SK-N-SH (cell line): ENCODE measurements at regions not wholly inside any gene's neighbourhood (a gene's known extent, or its start where the extent isn't known, plus 50 kb on each side); places are given as distances from the start of the nearest gene placed in this dataset.

Source experiments
- CTCF ChIA-PET: fragments of 300-600, 350-600 bp; formaldehyde crosslinking; extraction: SDS; loops from one replicate; lab custom pipeline; 2021; lab: Yijun Ruan, JAX
- POLR2A ChIA-PET: fragments of 350-600 bp; sonication (Branson Sonifier 250); formaldehyde crosslinking; extraction: SDS; loops from one replicate; lab custom pipeline; 2020; ENCODE audit warnings: antibody characterized with exemption, inconsistent platforms; lab: Yijun Ruan, JAX
- DNase-seq: peaks from one replicate; pipeline ENCODE4 v3.0.0; 2012
- H2AFZ ChIP-seq: fragments of 200-600 bp; sonication (generic); 2 replicates; pipeline ENCODE4 v1.8.1; 2016; ENCODE audit warnings: antibody characterized with exemption, mild to moderate bottlenecking, low read depth
- H3F3A ChIP-seq: fragments of 200-600 bp; sonication (generic); replicated peaks from 2 replicates; pipeline ENCODE3; 2016; ENCODE audit warnings: antibody characterized with exemption, mild to moderate bottlenecking; ENCODE audit not compliant: insufficient read depth
- H3K27ac ChIP-seq, 2 experiments: fragments of 200-500 bp in 1 of 2; fragments of 200-600 bp in 1 of 2; sonication (Bioruptor generic) in 1 of 2; sonication (generic), shearing (Covaris generic) in 1 of 2; 2 replicates each; pipeline versions ENCODE4 v1.5.1 to v1.6.1; 2014 to 2016; ENCODE audit warnings: low read depth in 2 of 2, inconsistent platforms in 1 of 2, low read length in 1 of 2, mild to moderate bottlenecking in 1 of 2, mixed read lengths in 1 of 2
- H3K27me3 ChIP-seq: fragments of 200-600 bp; sonication (generic), shearing (Covaris generic); 2 replicates; pipeline ENCODE4 v1.6.1; 2016; ENCODE audit warnings: mixed run types; ENCODE audit not compliant: insufficient read depth
- H3K36me3 ChIP-seq, 2 experiments: fragments of 200-500 bp in 1 of 2; fragments of 200-600 bp in 1 of 2; sonication (Bioruptor generic) in 1 of 2; sonication (generic) in 1 of 2; replicated peaks in 1 of 2; 2 replicates each; pipeline versions ENCODE3 to v1.5.1; 2014 to 2016; ENCODE audit warnings: low read length in 1 of 2, mild to moderate bottlenecking in 1 of 2; ENCODE audit not compliant: insufficient read depth in 2 of 2, control insufficient read depth in 1 of 2
- H3K4me1 ChIP-seq, 2 experiments: fragments of 200-500 bp in 1 of 2; fragments of 200-600 bp in 1 of 2; sonication (Bioruptor generic) in 1 of 2; sonication (generic), shearing (Covaris generic) in 1 of 2; 2 replicates each; pipeline versions ENCODE4 v1.5.1 to v1.6.1; 2014 to 2016; ENCODE audit warnings: low read depth in 1 of 2, low read length in 1 of 2, mixed run types in 1 of 2; ENCODE audit not compliant: insufficient read depth in 2 of 2, control insufficient read depth in 1 of 2
- H3K4me2 ChIP-seq: fragments of 200-600 bp; sonication (generic), shearing (Covaris generic); 2 replicates; pipeline ENCODE4 v1.6.1; 2017; ENCODE audit warnings: mixed run types
- H3K4me3 ChIP-seq, 2 experiments: fragments of 200-500 bp in 1 of 2; fragments of 200-600 bp in 1 of 2; sonication (Bioruptor generic) in 1 of 2; sonication (generic), shearing (Covaris generic) in 1 of 2; 2 replicates each; pipeline versions ENCODE4 v1.5.1 to v1.8.1; 2014 to 2016; ENCODE audit warnings: low read depth in 2 of 2, inconsistent platforms in 1 of 2, low read length in 1 of 2, mild to moderate bottlenecking in 1 of 2, mixed read lengths in 1 of 2, moderate library complexity in 1 of 2
- H3K79me2 ChIP-seq: fragments of 200-600 bp; sonication (generic); 2 replicates; pipeline ENCODE4 v1.8.1; 2017; ENCODE audit warnings: mild to moderate bottlenecking; ENCODE audit not compliant: insufficient read depth
- H3K9ac ChIP-seq: fragments of 200-600 bp; sonication (generic); 2 replicates; pipeline ENCODE4 v1.6.1; 2017; ENCODE audit warnings: mixed run types
- H3K9me2 ChIP-seq: fragments of 200-600 bp; sonication (generic); 2 replicates; pipeline ENCODE4 v1.6.1; 2017; ENCODE audit warnings: mixed run types
- H3K9me3 ChIP-seq: fragments of 200-600 bp; sonication (generic); 2 replicates; pipeline ENCODE4 v1.6.1; 2017; ENCODE audit warnings: mixed run types, mild to moderate bottlenecking, moderate library complexity
- H4K20me1 ChIP-seq: fragments of 200-600 bp; sonication (generic); 2 replicates; pipeline ENCODE4 v1.6.1; 2017; ENCODE audit warnings: mild to moderate bottlenecking, mixed run types; ENCODE audit not compliant: insufficient read depth
- CHD2 ChIP-seq: fragments of 150-350 bp; IDR thresholded peaks from 2 replicates; pipeline ENCODE4 v1.6.1; 2018; ENCODE audit warnings: low read length; ENCODE audit not compliant: partially characterized antibody
- EZH2phosphoT487 ChIP-seq: fragments of 200-600 bp; sonication (generic); IDR thresholded peaks from 2 replicates; pipeline ENCODE4 v1.6.1; 2017; ENCODE audit warnings: low read depth, mixed run types, mild to moderate bottlenecking, antibody characterized with exemption, moderate library complexity, borderline replicate concordance
- FOSL2 ChIP-seq: IDR thresholded peaks from 2 replicates; pipeline ENCODE4 v1.4.0; 2012; ENCODE audit warnings: low read depth, mild to moderate bottlenecking, moderate library complexity, borderline replicate concordance
- FOXJ3 ChIP-seq: sonication (generic); formaldehyde crosslinking; IDR thresholded peaks from 2 replicates; pipeline ENCODE4 v1.5.1; 2020; ENCODE audit warnings: mild to moderate bottlenecking, missing genetic modification reagents
- GABPA ChIP-seq: IDR thresholded peaks from 2 replicates; pipeline ENCODE4 v1.4.0; 2012; ENCODE audit warnings: low read depth, mild to moderate bottlenecking
- GATA2 ChIP-seq: sonication (generic); formaldehyde crosslinking; IDR thresholded peaks from 2 replicates; pipeline ENCODE4 v1.5.0; 2020; ENCODE audit warnings: mild to moderate bottlenecking, missing genetic modification reagents
- JUND ChIP-seq: IDR thresholded peaks from 2 replicates; pipeline ENCODE4 v1.4.0; 2012
- MXI1 ChIP-seq: IDR thresholded peaks from 2 replicates; pipeline ENCODE4 v1.6.1; 2012; ENCODE audit warnings: mild to moderate bottlenecking, low read depth, low read length, improper control_type of control experiment
- NFIC ChIP-seq: IDR thresholded peaks from 2 replicates; pipeline ENCODE4 v1.4.0; 2012; ENCODE audit warnings: borderline replicate concordance
- RAD21 ChIP-seq: IDR thresholded peaks from 2 replicates; pipeline ENCODE4 v1.6.1; 2012; ENCODE audit warnings: mild to moderate bottlenecking, low read length
- RFX5 ChIP-seq: IDR thresholded peaks from 2 replicates; pipeline ENCODE4 v1.6.1; 2012; ENCODE audit warnings: mild to moderate bottlenecking, improper control_type of control experiment, low read length
- RXRA ChIP-seq: IDR thresholded peaks from 2 replicates; pipeline ENCODE4 v1.4.0; 2012; ENCODE audit warnings: low read depth, mild to moderate bottlenecking, borderline replicate concordance
- TAF1 ChIP-seq: IDR thresholded peaks from 2 replicates; pipeline ENCODE4 v1.6.1; 2012; ENCODE audit warnings: low read depth, mild to moderate bottlenecking, low read length, moderate library complexity, borderline replicate concordance
- TCF12 ChIP-seq: IDR thresholded peaks from 2 replicates; pipeline ENCODE4 v1.4.0; 2012
- TEAD4 ChIP-seq: IDR thresholded peaks from 2 replicates; pipeline ENCODE4 v1.4.0; 2012; ENCODE audit warnings: mild to moderate bottlenecking, borderline replicate concordance; ENCODE audit not compliant: insufficient read depth
- USF1 ChIP-seq: IDR thresholded peaks from 2 replicates; pipeline ENCODE4 v1.4.0; 2012; ENCODE audit warnings: low read depth, borderline replicate concordance
- YY1 ChIP-seq: IDR thresholded peaks from 2 replicates; pipeline ENCODE4 v1.4.0; 2012; ENCODE audit warnings: low read depth, mild to moderate bottlenecking
- ZBTB33 ChIP-seq: IDR thresholded peaks from 2 replicates; pipeline ENCODE4 v1.4.0; 2012; ENCODE audit warnings: low read depth, borderline replicate concordance
- WGBS: methylation state at CpG from one replicate; pipeline ENCODE4 v1.1.6; 2017; ENCODE audit warnings: low lambda C conversion rate; 5-methylcytosine and 5-hydroxymethylcytosine counted together
- TF ChIP-seq, protein P1 (sequence below): fragments of 200-600 bp; sonication (generic); IDR thresholded peaks from 2 replicates; pipeline ENCODE4 v1.6.1; 2017; ENCODE audit warnings: antibody characterized with exemption, mild to moderate bottlenecking, moderate library complexity
- TF ChIP-seq, protein P2 (sequence below): IDR thresholded peaks from 2 replicates; pipeline ENCODE4 v1.4.0; 2012; ENCODE audit warnings: low read depth

- Histone ChIP-seq H3K27me3 (no peaks in the 10 kb centered on the region), H2AFZ (no peak overlapping the region), H3K9me3 (no peaks in the 10 kb centered on the region), H3F3A (no peaks in the 10 kb centered on the region), H3K4me2 (no peak overlapping the region), H3K9me2 (no peaks in the 10 kb centered on the region), H4K20me1 (no peaks in the 10 kb centered on the region), H3K36me3 (no peaks in the 10 kb centered on the region), H3K79me2 (no peaks in the 10 kb centered on the region), H3K4me3 (no peak overlapping the region), H3K4me1 (peaks cover 0 to 2% of the 10 kb centered on the region in 2 experiments; a peak in 1 of 4 replicates), H3K27ac (no peak overlapping the region), H3K9ac (no peak overlapping the region)
- TF ChIP-seq EZH2phosphoT487: no peak
- TF ChIP-seq GATA2 (CRISPR knock-in tag): no peak
- TF ChIP-seq MXI1: no peak
- TF ChIP-seq, protein P1, sequence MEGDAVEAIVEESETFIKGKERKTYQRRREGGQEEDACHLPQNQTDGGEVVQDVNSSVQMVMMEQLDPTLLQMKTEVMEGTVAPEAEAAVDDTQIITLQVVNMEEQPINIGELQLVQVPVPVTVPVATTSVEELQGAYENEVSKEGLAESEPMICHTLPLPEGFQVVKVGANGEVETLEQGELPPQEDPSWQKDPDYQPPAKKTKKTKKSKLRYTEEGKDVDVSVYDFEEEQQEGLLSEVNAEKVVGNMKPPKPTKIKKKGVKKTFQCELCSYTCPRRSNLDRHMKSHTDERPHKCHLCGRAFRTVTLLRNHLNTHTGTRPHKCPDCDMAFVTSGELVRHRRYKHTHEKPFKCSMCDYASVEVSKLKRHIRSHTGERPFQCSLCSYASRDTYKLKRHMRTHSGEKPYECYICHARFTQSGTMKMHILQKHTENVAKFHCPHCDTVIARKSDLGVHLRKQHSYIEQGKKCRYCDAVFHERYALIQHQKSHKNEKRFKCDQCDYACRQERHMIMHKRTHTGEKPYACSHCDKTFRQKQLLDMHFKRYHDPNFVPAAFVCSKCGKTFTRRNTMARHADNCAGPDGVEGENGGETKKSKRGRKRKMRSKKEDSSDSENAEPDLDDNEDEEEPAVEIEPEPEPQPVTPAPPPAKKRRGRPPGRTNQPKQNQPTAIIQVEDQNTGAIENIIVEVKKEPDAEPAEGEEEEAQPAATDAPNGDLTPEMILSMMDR: no peak
- no peak for TF ChIP-seq FOSL2
- TF ChIP-seq GABPA: no peak
- TF ChIP-seq TAF1: no peak
- no peak for TF ChIP-seq RFX5
- no peak for TF ChIP-seq TCF12
- no peak for TF ChIP-seq TEAD4
- no peak for TF ChIP-seq RXRA
- no peak for TF ChIP-seq USF1
- DNase-seq: no peak
- ChIA-PET POLR2A (no interaction called here), CTCF (interaction anchor here (0.8 kb wide), 1 partner anchor 20 kb away, joined by 4 read pairs; no protein-coding TSS in a partner anchor)
- 33% methylated on average over 1 of the region's 1 CpG for WGBS
Observed at GRCh38 chr21:27793901-27794300, 827.0 kb upstream of the ADAMTS5 start.

DNA sequence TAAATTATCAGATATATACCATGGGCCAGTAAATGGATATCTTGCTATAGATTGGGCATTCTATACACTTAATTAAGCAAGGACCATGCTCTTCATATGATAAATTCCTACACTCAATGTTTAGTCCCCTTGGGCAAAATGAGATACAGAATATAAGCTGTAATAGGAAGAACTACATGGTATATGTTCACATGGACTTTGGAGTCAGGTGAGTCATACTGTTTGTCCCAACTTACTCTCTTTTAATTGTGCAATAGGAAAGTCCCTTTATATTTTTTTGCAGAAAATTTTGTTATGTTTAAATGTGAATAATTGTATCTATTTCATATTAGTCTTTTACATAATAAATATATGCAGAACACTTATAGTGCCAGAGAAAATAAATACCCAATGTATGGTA, 820.2 kb upstream of the ADAMTS5 start:
- no peak for DNase-seq
- H2AFZ ChIP-seq: no peak overlapping the region
- H3K4me2 ChIP-seq: no peak overlapping the region
- H3K9ac ChIP-seq: no peak overlapping the region
- H4K20me1 ChIP-seq: no peaks in the 10 kb centered on the region
- no peak overlapping the region for H3K27ac ChIP-seq
- H3K9me2 ChIP-seq: no peaks in the 10 kb centered on the region
- no peak overlapping the region for H3K4me3 ChIP-seq
- no peaks in the 10 kb centered on the region for H3F3A ChIP-seq
- H3K36me3 ChIP-seq: no peaks in the 10 kb centered on the region
- no peaks in the 10 kb centered on the region for H3K27me3 ChIP-seq
- TF ChIP-seq EZH2phosphoT487 (no peak), JUND (no peak), ZBTB33 (no peak), FOXJ3 (CRISPR knock-in tag) (no peak), TAF1 (no peak), CHD2 (no peak), MXI1 (no peak), NFIC (no peak), RAD21 (no peak), YY1 (no peak)
- TF ChIP-seq, protein P2, sequence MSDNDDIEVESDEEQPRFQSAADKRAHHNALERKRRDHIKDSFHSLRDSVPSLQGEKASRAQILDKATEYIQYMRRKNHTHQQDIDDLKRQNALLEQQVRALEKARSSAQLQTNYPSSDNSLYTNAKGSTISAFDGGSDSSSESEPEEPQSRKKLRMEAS: no peak
- H3K79me2 ChIP-seq: no peaks in the 10 kb centered on the region
- H3K4me1 ChIP-seq: no peaks in the 10 kb centered on the region
- CTCF ChIA-PET: no interaction called here
- no peaks in the 10 kb centered on the region for H3K9me3 ChIP-seq
- POLR2A ChIA-PET: no interaction called here
